ENCODE measurements at regions not wholly inside any gene's neighbourhood (a gene's known extent, or its start where the extent isn't known, plus 50 kb on each side); places are given as distances from the start of the nearest gene placed in this dataset.

DNA sequence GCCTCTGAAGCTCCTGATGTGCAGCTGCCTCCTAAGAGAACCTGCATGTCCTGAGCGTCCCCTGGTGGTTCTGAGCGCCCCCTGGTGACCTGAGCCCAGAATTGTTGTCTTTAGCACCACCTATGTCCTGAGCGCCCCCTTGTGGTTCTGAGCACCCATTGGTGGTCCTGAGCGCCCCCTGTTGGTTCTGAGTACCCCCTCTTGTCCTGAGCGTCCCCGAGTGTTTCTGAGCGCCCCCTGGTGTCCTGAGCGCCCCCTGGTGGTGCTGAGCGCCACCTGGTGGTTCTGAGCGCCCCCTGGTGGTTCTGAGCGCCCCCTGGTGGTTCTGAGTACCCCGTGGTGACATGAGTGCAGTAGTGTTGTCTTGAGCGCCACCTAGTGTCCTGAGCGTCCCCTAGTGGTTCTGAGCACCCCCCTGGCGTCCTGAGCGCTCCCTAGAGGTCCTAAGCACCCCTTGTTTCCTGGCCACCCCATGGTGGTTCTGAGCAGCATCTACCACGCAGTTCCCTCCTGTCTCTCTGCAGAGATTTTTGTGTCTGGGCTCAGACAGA is 782.5 kb downstream of the TMEM121 start:
- Histone ChIP-seq H3K9ac (ENCODE audit: low read depth in 1 of 2, low read length in 2 of 2) (no peak overlapping the region), H3K27me3 (ENCODE audit: control insufficient read depth in 4 of 4, insufficient read depth in 4 of 4, low read length in 3 of 4) (peaks cover 0 to 2% (median 0%) of the 10 kb centered on the region in 4 donors), H3K4me3 (ENCODE audit: low read depth in 1 of 3, low read length in 3 of 3) (no peak overlapping the region), H3K4me1 (ENCODE audit: control insufficient read depth in 4 of 4, insufficient read depth in 4 of 4, low read length in 3 of 4) (no peaks in the 10 kb centered on the region), H3K36me3 (ENCODE audit: control insufficient read depth in 4 of 4, insufficient read depth in 3 of 4, low read depth in 1 of 4, low read length in 3 of 4) (no peaks in the 10 kb centered on the region), H3K27ac (ENCODE audit: low read depth in 1 of 2, low read length in 2 of 2) (no peak overlapping the region), H3K9me3 (ENCODE audit: control insufficient read depth in 4 of 4, low read length in 3 of 4) (no peaks in the 10 kb centered on the region)
- TF ChIP-seq HNF4G (IDR thresholded peaks at IDR 0.05) (no peak), RXRA (IDR thresholded peaks at IDR 0.05) (no peak), MAX (IDR thresholded peaks at IDR 0.05) (no peak), RAD21 (IDR thresholded peaks at IDR 0.05) (peak in 1 of 2 donors; percentile 21), HNF4A (conservative IDR thresholded peaks at IDR 0.05) (no peak), SP1 (IDR thresholded peaks at IDR 0.05) (no peak), FOXA2 (IDR thresholded peaks at IDR 0.05) (no peak), FOXA1 (IDR thresholded peaks at IDR 0.05) (no peak), TAF1 (conservative IDR thresholded peaks at IDR 0.05) (no peak), EGR1 (IDR thresholded peaks at IDR 0.05; ENCODE audit: low read depth in 2 of 2) (no peak), YY1 (IDR thresholded peaks at IDR 0.05) (no peak), GABPA (IDR thresholded peaks at IDR 0.05 in 1 of 2, conservative IDR thresholded peaks at IDR 0.05 in 1 of 2) (no peak), NR2F2 (IDR thresholded peaks at IDR 0.05) (no peak), REST (IDR thresholded peaks at IDR 0.05) (no peak), JUND (IDR thresholded peaks at IDR 0.05) (no peak)
- TF ChIP-seq, protein P1, sequence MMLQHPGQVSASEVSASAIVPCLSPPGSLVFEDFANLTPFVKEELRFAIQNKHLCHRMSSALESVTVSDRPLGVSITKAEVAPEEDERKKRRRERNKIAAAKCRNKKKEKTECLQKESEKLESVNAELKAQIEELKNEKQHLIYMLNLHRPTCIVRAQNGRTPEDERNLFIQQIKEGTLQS (IDR thresholded peaks at IDR 0.05), result no peak
- TF ChIP-seq, protein P2, sequence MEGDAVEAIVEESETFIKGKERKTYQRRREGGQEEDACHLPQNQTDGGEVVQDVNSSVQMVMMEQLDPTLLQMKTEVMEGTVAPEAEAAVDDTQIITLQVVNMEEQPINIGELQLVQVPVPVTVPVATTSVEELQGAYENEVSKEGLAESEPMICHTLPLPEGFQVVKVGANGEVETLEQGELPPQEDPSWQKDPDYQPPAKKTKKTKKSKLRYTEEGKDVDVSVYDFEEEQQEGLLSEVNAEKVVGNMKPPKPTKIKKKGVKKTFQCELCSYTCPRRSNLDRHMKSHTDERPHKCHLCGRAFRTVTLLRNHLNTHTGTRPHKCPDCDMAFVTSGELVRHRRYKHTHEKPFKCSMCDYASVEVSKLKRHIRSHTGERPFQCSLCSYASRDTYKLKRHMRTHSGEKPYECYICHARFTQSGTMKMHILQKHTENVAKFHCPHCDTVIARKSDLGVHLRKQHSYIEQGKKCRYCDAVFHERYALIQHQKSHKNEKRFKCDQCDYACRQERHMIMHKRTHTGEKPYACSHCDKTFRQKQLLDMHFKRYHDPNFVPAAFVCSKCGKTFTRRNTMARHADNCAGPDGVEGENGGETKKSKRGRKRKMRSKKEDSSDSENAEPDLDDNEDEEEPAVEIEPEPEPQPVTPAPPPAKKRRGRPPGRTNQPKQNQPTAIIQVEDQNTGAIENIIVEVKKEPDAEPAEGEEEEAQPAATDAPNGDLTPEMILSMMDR (IDR thresholded peaks at IDR 0.05; ENCODE audit: low read depth, low read length, missing input control), result peak; percentile 53
- TF ChIP-seq, protein P3, sequence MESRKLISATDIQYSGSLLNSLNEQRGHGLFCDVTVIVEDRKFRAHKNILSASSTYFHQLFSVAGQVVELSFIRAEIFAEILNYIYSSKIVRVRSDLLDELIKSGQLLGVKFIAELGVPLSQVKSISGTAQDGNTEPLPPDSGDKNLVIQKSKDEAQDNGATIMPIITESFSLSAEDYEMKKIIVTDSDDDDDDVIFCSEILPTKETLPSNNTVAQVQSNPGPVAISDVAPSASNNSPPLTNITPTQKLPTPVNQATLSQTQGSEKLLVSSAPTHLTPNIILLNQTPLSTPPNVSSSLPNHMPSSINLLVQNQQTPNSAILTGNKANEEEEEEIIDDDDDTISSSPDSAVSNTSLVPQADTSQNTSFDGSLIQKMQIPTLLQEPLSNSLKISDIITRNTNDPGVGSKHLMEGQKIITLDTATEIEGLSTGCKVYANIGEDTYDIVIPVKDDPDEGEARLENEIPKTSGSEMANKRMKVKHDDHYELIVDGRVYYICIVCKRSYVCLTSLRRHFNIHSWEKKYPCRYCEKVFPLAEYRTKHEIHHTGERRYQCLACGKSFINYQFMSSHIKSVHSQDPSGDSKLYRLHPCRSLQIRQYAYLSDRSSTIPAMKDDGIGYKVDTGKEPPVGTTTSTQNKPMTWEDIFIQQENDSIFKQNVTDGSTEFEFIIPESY (IDR thresholded peaks at IDR 0.05), result no peak
- peak; percentile 69 for DNase-seq (ENCODE audit: low spot score)
- WGBS, result 39% methylated on average over 17 of the region's 17 CpGs
